T-helper 2 cell treated with Interferon-gamma antibody and Interleukin-4, amounts not matched to agents 5 μg/mL and 100 μg/mL, for 36 hours (primary cell): ENCODE measurements at regions not wholly inside any gene's neighbourhood (a gene's known extent, or its start where the extent isn't known, plus 50 kb on each side); places are given as distances from the start of the nearest gene placed in this dataset.

Source experiments
- DNase-seq: peaks from one replicate; pipeline ENCODE4 v3.0.0; 2021; ENCODE audit warnings: low spot score
- H3K27ac Mint-ChIP-seq: one replicate; pipeline ENCODE4 v1.8.0; 2021; ENCODE audit warnings: mild to moderate bottlenecking, mixed read lengths
- H3K27me3 Mint-ChIP-seq: one replicate; pipeline ENCODE4 v1.8.0; 2021; ENCODE audit warnings: low read depth, mixed read lengths
- H3K36me3 Mint-ChIP-seq: one replicate; pipeline ENCODE4 v1.8.0; 2021; ENCODE audit warnings: low read depth, mixed read lengths
- H3K4me1 Mint-ChIP-seq: one replicate; pipeline ENCODE4 v1.8.0; 2021; ENCODE audit warnings: low read depth, mixed read lengths
- H3K4me3 Mint-ChIP-seq: one replicate; pipeline ENCODE4 v1.8.0; 2022; ENCODE audit warnings: mild to moderate bottlenecking, moderate library complexity, mixed read lengths
- H3K9me3 Mint-ChIP-seq: one replicate; pipeline ENCODE4 v1.8.0; 2021; ENCODE audit warnings: mixed read lengths

DNA sequence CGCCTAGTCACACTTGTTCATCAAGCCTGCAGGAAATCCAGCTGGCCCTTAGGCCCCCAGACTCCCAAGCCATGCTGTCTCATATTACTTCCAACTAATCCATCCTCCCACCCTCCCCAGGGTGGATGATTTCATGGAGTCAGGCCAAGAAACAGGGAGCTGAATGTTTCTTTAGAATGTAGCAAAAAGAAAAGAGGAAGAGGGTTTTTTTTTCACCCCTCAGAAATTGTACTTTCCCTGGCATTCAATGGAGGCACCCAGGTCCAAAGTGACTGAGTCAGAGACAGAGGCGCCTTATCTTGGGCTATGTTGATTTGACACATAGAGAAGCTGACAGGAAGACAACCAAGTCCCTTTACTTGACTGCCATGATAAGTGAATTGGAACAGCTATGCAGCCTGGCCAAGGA is 260.2 kb upstream of the NR4A3 start:
- no peak overlapping the region for H3K27ac Mint-ChIP-seq
- no peak for DNase-seq
- H3K9me3 Mint-ChIP-seq, result no peaks in the 10 kb centered on the region
- H3K4me1 Mint-ChIP-seq, result no peaks in the 10 kb centered on the region
- H3K4me3 Mint-ChIP-seq, result no peak overlapping the region
- H3K27me3 Mint-ChIP-seq, result no peaks in the 10 kb centered on the region
- H3K36me3 Mint-ChIP-seq, result no peaks in the 10 kb centered on the region

DNA sequence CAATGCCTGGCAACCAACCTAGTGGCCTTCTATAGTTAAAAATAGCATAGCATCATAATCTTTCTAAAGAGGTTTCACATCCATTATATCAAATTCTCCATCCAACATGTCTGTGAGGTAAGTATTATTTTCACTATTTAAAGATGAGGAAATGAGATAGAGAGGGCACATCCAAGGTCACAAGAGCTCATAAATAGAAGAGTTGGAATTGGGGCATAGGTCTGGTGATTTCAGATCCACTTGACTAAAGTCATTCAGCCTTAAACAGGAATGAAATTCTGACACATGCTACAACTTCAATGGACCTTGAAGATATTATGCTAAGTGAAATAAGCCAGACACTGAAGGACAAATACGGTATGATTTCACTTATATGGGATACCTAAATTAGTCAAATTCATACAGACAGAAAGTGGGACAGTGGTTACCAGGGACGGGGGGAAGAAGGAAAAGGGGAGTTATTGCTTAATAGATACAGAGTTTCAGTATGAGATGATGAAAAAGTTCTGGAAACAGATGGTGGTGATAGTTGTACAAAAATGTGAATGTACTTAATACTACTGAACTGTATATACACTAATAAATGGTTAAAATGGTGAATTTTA is 259.6 kb upstream of the NR4A3 start:
- H3K4me3 Mint-ChIP-seq, result no peak overlapping the region
- no peaks in the 10 kb centered on the region for H3K4me1 Mint-ChIP-seq

DNA sequence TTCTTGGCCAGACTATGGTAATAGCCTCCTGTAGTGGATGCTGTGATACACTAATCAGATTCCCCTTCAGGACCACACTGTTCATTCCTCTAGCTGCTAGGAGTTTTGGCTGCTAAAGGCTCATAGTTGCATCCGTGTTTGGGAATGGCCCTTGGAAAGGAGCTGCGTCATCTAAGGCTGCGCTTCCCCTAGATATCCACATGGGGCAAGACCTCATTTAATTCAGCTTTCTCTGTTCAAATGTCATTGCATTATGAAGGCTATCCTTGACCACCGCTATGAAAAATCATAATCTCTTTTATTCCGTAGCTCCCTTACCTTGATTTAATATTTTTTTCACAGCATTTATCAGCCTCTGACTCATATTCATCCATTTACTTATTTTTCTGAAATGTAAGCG is 258.3 kb upstream of the NR4A3 start:
- Mint-ChIP-seq H3K27ac (no peak overlapping the region), H3K9me3 (no peaks in the 10 kb centered on the region), H3K27me3 (peaks cover 3% of the 10 kb centered on the region), H3K4me3 (no peak overlapping the region), H3K4me1 (no peaks in the 10 kb centered on the region), H3K36me3 (no peaks in the 10 kb centered on the region)
- DNase-seq, result no peak

More for the DNA sequence above, 259.6 kb upstream of the NR4A3 start:
- Mint-ChIP-seq H3K9me3 (no peaks in the 10 kb centered on the region), H3K27ac (no peak overlapping the region), H3K36me3 (no peaks in the 10 kb centered on the region), H3K27me3 (no peaks in the 10 kb centered on the region)
- no peak for DNase-seq

DNA sequence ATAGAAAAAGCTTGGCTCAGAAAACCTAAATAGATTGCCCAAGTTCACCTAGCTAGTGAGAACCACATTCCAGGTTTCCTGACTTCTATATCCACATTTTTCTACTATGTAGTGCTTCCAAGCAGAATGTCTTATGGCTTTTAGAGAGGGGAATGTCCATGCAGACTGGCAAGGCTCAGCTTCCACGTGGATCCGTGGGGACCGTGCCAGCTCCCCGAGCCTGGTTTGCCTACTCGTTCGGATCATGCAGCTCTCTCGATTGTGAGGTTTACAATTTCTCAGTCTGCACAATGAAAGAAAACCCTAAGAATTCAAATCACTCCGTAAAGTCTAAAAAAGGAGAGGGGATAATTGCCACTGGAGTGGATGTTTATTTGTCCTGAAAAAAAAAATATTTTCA is 256.5 kb upstream of the NR4A3 start:
- H3K27ac Mint-ChIP-seq, result no peak overlapping the region
- DNase-seq, result no peak
- no peaks in the 10 kb centered on the region for H3K4me1 Mint-ChIP-seq
- H3K4me3 Mint-ChIP-seq, result no peak overlapping the region
- no peaks in the 10 kb centered on the region for H3K36me3 Mint-ChIP-seq
- H3K27me3 Mint-ChIP-seq, result peaks cover 3% of the 10 kb centered on the region
- no peaks in the 10 kb centered on the region for H3K9me3 Mint-ChIP-seq

DNA sequence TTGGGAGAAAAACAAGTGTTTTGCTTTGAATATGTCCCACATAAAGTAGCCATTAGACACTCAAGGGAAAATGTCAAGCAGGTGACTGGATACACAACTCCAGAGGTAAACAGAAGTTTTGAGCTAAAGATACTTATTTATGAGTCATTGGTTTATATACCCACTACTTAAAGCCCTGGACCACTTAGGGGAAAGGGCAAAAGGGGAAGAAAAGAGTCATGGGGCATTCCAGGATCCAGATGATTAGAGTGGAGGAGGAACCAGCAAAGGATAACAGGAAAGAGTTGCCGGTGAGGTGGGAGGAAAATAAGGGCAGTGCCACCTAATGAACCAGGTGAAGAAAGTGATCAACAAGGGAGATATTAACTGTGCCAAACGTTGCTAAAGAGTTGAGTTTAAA is 254.2 kb upstream of the NR4A3 start:
- peaks cover 3% of the 10 kb centered on the region for H3K27me3 Mint-ChIP-seq
- H3K27ac Mint-ChIP-seq, result no peak overlapping the region
- H3K36me3 Mint-ChIP-seq, result no peaks in the 10 kb centered on the region
- no peaks in the 10 kb centered on the region for H3K9me3 Mint-ChIP-seq
- no peak for DNase-seq
- H3K4me3 Mint-ChIP-seq, result no peak overlapping the region
- no peaks in the 10 kb centered on the region for H3K4me1 Mint-ChIP-seq

DNA sequence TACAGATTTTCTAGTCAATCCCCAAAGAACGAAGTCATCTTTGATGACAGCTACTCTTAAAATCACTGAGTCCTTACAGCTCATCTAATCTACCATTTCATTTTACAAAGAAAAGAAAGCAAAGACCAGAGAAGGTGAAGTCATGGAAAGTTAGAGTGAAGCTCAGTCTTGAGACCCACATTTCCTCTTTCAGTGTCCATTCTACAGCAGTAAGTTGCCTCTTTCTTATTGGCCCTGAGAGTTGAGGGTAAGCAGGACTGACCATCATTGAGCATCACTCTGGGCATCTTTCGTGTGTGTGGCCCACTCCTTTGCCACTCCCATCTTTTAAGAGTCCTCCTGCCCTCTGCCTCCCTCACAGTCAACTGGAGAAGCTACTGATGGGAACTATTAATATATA is 251.8 kb upstream of the NR4A3 start:
- Mint-ChIP-seq H3K27ac (no peak overlapping the region), H3K9me3 (no peaks in the 10 kb centered on the region), H3K4me3 (no peak overlapping the region)

DNA sequence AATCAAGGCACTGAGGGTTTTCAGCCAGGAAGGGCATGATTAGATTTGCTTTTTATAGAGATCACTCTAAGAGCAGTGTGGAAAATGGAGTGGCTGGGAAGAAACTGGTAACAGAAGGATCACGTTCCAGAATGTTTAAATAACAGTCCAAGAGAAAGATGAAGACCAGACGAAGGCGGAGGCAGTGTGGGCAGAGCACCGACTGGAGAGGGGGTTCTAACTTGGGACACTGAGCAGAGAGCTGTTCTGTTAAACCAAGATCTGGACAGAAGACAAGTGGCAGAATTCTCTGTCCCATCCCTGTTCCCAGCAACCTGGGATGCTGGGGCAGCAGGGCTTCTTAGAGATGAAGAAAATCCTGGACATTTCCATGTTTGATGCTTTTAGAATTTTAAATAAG is 249.1 kb upstream of the NR4A3 start:
- Mint-ChIP-seq H3K27me3 (peaks cover under 1% of the 10 kb centered on the region), H3K4me3 (no peak overlapping the region), H3K9me3 (no peaks in the 10 kb centered on the region), H3K4me1 (no peaks in the 10 kb centered on the region), H3K27ac (no peak overlapping the region), H3K36me3 (no peaks in the 10 kb centered on the region)
- no peak for DNase-seq

More for the DNA sequence above, 251.8 kb upstream of the NR4A3 start:
- Mint-ChIP-seq H3K4me1 (no peaks in the 10 kb centered on the region), H3K27me3 (peaks cover 3% of the 10 kb centered on the region), H3K36me3 (no peaks in the 10 kb centered on the region)
- no peak for DNase-seq

DNA sequence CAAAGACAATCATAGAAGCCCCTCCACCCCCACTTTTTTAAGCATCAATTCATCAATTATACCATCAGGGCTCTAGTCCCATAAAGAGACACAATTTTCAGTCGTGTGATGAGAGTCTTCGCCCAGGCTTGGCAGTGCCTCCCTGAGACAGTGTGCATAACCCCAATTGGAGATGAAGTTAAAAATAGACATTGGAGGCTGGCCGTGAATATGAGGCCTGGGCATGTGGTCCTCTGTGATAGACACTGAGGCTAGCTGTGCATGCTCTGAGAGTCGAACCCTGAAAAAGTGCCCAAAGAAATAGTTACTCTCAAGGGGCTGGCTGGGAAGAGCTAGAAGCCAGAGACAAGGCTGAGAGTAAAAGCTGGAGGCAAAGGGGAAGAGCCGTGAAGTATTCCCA is 248.6 kb upstream of the NR4A3 start:
- Mint-ChIP-seq H3K27me3 (no peaks in the 10 kb centered on the region), H3K9me3 (no peaks in the 10 kb centered on the region), H3K4me3 (no peak overlapping the region), H3K36me3 (no peaks in the 10 kb centered on the region), H3K27ac (no peak overlapping the region), H3K4me1 (no peaks in the 10 kb centered on the region)
- DNase-seq, result no peak

DNA sequence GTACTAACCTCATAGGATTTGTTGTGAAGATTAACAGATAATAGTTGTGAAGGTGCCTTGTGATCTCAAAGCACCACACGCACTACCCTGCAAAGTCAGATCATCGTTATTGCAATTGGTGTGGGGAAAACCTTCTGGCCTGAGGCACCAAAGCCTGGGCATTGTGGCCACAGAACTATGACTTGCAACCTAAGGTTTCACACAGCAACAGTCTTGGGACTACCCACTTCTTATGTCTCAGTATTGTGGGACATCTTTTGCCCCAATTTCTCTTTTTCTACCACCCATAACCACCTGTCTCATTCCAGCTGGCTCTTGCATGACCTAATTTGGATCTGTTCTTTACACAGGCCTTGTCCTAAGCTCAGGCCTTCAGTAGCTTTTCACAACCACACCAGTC is 247.8 kb upstream of the NR4A3 start:
- H3K4me3 Mint-ChIP-seq, result no peak overlapping the region
- H3K27me3 Mint-ChIP-seq, result no peaks in the 10 kb centered on the region
- no peak overlapping the region for H3K27ac Mint-ChIP-seq
- no peaks in the 10 kb centered on the region for H3K9me3 Mint-ChIP-seq
- no peaks in the 10 kb centered on the region for H3K4me1 Mint-ChIP-seq
- DNase-seq, result no peak
- no peaks in the 10 kb centered on the region for H3K36me3 Mint-ChIP-seq

DNA sequence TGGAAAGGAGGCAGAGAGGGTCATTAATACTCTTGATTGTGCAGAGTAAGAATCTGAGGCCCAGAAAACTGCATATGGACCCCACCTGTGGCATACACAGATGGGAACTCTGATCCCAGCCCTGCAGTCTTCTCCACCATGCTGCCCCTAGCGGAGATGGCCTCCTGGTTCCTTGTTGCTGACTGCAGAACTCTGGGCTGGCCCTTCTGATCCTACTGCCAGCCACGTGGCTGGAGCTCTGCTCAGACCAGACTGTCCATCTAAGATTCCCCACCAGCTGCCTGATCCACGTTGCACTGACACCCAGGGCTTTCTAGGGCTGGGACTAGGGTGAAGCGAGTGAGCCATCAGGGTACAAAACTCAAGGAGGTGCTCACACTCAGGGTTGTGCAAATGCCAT is 245.7 kb upstream of the NR4A3 start:
- Mint-ChIP-seq H3K27me3 (no peaks in the 10 kb centered on the region), H3K9me3 (no peaks in the 10 kb centered on the region), H3K27ac (no peak overlapping the region), H3K4me3 (no peak overlapping the region), H3K36me3 (no peaks in the 10 kb centered on the region), H3K4me1 (no peaks in the 10 kb centered on the region)
- DNase-seq, result no peak

DNA sequence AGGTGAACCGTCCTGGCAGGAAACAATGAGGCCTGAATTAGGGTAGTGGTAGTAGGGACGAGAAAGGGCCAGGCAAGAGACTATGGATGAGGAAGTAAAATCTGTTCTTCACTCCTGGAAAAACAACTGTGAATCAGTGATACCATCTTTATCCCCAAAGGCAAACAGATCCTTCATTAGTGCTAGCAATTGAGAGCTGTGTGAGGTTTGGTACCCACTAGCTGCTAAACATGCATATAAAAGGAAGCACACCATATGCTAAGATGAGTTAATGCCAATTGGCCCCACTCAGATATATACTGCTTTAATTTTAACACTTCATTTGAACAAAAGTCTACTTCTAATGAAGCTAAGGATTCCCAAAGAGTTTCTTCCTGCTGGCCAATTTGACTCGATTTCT is 244.8 kb upstream of the NR4A3 start:
- Mint-ChIP-seq H3K4me1 (no peaks in the 10 kb centered on the region), H3K4me3 (no peak overlapping the region), H3K9me3 (no peaks in the 10 kb centered on the region), H3K36me3 (no peaks in the 10 kb centered on the region), H3K27me3 (no peaks in the 10 kb centered on the region), H3K27ac (no peak overlapping the region)
- no peak for DNase-seq

DNA sequence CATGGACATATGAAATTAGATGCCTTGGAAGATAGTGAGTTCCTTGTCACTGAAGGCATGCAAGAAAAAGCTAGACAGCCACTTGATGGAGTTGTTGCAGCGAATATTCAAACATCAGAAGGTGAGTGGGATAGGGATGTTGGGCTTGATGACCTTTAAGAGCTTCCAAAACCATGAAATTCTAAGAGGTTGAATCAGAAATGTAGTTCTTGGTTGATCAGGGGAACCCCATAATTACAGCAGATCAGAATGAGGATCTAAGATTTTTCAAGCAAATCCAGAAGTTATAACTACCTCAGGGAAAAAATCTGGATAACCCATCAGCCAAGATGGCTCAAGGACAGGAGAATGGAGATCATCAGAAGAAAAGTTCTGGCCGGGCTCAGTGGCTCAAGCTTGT is 244.3 kb upstream of the NR4A3 start:
- Mint-ChIP-seq H3K4me1 (no peaks in the 10 kb centered on the region), H3K27ac (no peak overlapping the region), H3K9me3 (no peaks in the 10 kb centered on the region), H3K27me3 (no peaks in the 10 kb centered on the region), H3K4me3 (no peak overlapping the region), H3K36me3 (no peaks in the 10 kb centered on the region)
- no peak for DNase-seq

DNA sequence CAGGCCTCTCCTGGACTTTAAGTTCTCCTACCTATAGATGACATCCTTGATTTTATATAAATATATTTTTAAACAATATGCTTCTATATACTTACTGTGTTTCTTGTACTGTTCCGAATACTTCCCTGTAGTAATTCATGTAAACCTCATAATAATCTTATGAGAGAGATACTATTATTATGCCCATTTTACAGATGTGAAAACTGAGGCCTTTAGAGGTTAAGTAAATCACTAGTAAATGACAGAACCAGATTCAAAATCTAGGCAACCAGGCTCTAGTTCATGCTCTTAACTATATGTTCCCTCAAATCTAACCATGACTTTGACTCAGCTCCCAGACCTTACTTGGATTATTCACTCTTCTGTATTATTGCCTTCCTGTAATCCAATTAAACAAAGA is 243.0 kb upstream of the NR4A3 start:
- H3K9me3 Mint-ChIP-seq, result no peaks in the 10 kb centered on the region

DNA sequence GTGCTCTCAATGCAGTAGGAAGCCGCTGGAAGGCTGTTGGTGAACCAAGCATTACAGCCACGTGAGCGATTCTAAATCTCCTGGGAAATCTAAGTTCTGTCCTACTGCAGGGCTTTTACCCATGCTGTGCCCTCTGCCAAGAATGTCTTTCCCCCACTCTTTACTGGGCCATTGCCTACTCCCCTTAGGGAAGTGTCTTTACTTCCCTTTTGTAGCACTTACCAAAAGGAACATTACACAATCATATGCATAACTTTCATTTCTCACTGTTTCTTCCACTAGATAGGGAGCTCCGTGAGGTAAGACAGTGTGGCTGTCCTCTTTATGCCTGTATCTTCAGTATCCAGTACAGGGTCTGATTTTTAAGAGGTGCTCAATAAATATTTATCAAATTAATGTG is 241.7 kb upstream of the NR4A3 start:
- Mint-ChIP-seq H3K4me3 (no peak overlapping the region), H3K9me3 (no peaks in the 10 kb centered on the region), H3K27me3 (peaks cover 2% of the 10 kb centered on the region), H3K36me3 (no peaks in the 10 kb centered on the region), H3K4me1 (no peaks in the 10 kb centered on the region), H3K27ac (no peak overlapping the region)
- no peak for DNase-seq

More for the DNA sequence above, 243.0 kb upstream of the NR4A3 start:
- Mint-ChIP-seq H3K4me1 (no peaks in the 10 kb centered on the region), H3K27me3 (peaks cover 2% of the 10 kb centered on the region), H3K4me3 (no peak overlapping the region), H3K27ac (no peak overlapping the region), H3K36me3 (no peaks in the 10 kb centered on the region)
- DNase-seq, result no peak

DNA sequence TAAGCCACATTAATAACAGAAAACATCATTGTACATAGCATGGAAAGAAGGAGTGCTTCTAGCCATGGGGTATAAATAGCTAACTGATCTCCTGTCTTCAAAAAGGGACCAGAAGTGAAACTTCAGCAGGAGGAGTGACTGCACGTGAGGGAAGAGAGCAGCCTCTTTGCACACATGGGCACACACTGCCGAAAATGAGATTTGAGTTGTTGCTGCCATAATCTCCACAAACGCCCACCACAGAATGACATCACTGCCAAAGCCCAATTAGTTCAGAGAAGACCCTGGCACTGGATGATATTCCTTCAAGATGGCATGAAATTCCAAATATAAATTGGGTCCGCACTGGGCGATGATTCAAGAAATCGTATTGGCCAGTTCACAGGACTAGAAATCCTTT is 238.9 kb upstream of the NR4A3 start:
- peaks cover 2% of the 10 kb centered on the region for H3K27me3 Mint-ChIP-seq
- no peak overlapping the region for H3K27ac Mint-ChIP-seq
- H3K4me1 Mint-ChIP-seq, result no peaks in the 10 kb centered on the region
- H3K9me3 Mint-ChIP-seq, result no peaks in the 10 kb centered on the region
- no peak for DNase-seq
- H3K4me3 Mint-ChIP-seq, result no peak overlapping the region
- H3K36me3 Mint-ChIP-seq, result no peaks in the 10 kb centered on the region
